ENCODE measurements at regions not wholly inside any gene's neighbourhood (a gene's known extent, or its start where the extent isn't known, plus 50 kb on each side); places are given as distances from the start of the nearest gene placed in this dataset.

GRCh38 chr4:31156221-31156620 lies 436.1 kb downstream of the PCDH7 start:
- intact Hi-C loops (cut with DNase I), result no loop called here
- FAIRE-seq, result no peak
- Histone ChIP-seq H3K27me3 (ENCODE audit: control insufficient read depth, insufficient read depth, low read length) (no peaks in the 10 kb centered on the region), H3K4me3 (ENCODE audit: low read length in 3 of 3) (no peak overlapping the region), H3K36me3 (ENCODE audit: control insufficient read depth in 2 of 3, insufficient read depth in 3 of 3, low read length in 3 of 3) (no peaks in the 10 kb centered on the region), H3K4me1 (ENCODE audit: control insufficient read depth in 2 of 3, insufficient read depth in 2 of 3, low read depth in 1 of 3, low read length in 3 of 3) (no peaks in the 10 kb centered on the region), H3K9ac (ENCODE audit: low read length in 3 of 3) (no peak overlapping the region), H3K27ac (ENCODE audit: low read depth in 2 of 2, low read length in 2 of 2) (no peak overlapping the region), H3K9me3 (ENCODE audit: control insufficient read depth in 2 of 3, insufficient read depth in 1 of 3, low read length in 3 of 3) (no peaks in the 10 kb centered on the region)
- no peak for DNase-seq
- TF ChIP-seq, protein P1, sequence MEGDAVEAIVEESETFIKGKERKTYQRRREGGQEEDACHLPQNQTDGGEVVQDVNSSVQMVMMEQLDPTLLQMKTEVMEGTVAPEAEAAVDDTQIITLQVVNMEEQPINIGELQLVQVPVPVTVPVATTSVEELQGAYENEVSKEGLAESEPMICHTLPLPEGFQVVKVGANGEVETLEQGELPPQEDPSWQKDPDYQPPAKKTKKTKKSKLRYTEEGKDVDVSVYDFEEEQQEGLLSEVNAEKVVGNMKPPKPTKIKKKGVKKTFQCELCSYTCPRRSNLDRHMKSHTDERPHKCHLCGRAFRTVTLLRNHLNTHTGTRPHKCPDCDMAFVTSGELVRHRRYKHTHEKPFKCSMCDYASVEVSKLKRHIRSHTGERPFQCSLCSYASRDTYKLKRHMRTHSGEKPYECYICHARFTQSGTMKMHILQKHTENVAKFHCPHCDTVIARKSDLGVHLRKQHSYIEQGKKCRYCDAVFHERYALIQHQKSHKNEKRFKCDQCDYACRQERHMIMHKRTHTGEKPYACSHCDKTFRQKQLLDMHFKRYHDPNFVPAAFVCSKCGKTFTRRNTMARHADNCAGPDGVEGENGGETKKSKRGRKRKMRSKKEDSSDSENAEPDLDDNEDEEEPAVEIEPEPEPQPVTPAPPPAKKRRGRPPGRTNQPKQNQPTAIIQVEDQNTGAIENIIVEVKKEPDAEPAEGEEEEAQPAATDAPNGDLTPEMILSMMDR (IDR thresholded peaks at IDR 0.05; ENCODE audit: borderline replicate concordance, extremely low read depth, insufficient read depth), result no peak

DNA sequence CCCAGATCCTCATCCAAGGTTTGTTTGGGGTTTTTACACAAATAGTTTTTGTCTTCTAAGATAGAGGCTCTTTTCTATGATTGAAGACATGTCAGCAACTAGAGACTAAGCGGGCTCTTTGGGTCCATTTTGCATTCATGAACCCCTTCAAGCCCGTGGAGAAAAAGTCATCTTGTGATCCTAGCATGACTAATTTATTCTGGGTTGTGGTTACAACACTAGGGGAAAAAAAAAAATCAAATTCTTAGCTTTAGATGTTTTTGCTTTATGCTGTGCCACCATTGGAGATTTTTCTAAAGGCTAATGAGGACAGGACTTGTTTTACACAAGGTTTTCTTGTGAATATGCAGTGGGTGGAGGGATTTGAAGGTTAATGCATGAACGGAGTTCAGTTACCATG lies 440.0 kb downstream of the PCDH7 start:
- intact Hi-C loops (cut with DNase I), result no loop called here
- no peak overlapping the region for H3K9ac ChIP-seq (ENCODE audit: low read length in 3 of 3)
- TF ChIP-seq, protein P1 (IDR thresholded peaks at IDR 0.05; ENCODE audit: borderline replicate concordance, extremely low read depth, insufficient read depth), result no peak
- FAIRE-seq, result no peak
- H3K36me3 ChIP-seq (ENCODE audit: control insufficient read depth in 2 of 3, insufficient read depth in 3 of 3, low read length in 3 of 3), result no peaks in the 10 kb centered on the region
- no peaks in the 10 kb centered on the region for H3K27me3 ChIP-seq (ENCODE audit: control insufficient read depth, insufficient read depth, low read length)
- no peak overlapping the region for H3K4me3 ChIP-seq (ENCODE audit: low read length in 3 of 3)
- H3K27ac ChIP-seq (ENCODE audit: low read depth in 2 of 2, low read length in 2 of 2), result no peak overlapping the region
- H3K4me1 ChIP-seq (ENCODE audit: control insufficient read depth in 2 of 3, insufficient read depth in 2 of 3, low read depth in 1 of 3, low read length in 3 of 3), result no peaks in the 10 kb centered on the region
- DNase-seq, result no peak
- no peaks in the 10 kb centered on the region for H3K9me3 ChIP-seq (ENCODE audit: control insufficient read depth in 2 of 3, insufficient read depth in 1 of 3, low read length in 3 of 3)

DNA sequence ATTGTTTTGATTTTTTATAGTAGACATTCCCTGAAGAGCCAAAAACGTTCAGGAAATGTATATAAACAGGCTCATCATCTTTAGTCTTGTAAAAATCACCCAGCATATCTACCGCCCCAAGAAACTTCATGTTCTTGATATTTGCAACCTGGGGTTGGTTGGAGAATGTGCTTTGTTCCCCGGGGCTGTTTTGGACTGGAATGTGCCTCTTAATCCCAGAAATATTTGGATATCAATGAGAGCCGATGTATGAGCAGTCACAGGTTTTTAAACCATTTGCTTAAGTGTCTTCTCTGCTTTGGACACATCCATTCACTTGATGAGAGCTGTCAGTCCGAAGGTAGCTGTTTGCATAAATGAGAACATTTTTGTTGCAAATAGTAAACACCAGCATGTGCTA lies 449.7 kb downstream of the PCDH7 start:
- Histone ChIP-seq H3K36me3 (ENCODE audit: control insufficient read depth in 2 of 3, insufficient read depth in 3 of 3, low read length in 3 of 3) (no peaks in the 10 kb centered on the region), H3K27me3 (ENCODE audit: control insufficient read depth, insufficient read depth, low read length) (no peaks in the 10 kb centered on the region), H3K9me3 (ENCODE audit: control insufficient read depth in 2 of 3, insufficient read depth in 1 of 3, low read length in 3 of 3) (no peaks in the 10 kb centered on the region), H3K4me1 (ENCODE audit: control insufficient read depth in 2 of 3, insufficient read depth in 2 of 3, low read depth in 1 of 3, low read length in 3 of 3) (no peaks in the 10 kb centered on the region), H3K27ac (ENCODE audit: low read depth in 2 of 2, low read length in 2 of 2) (no peak overlapping the region), H3K9ac (ENCODE audit: low read length in 3 of 3) (no peak overlapping the region), H3K4me3 (ENCODE audit: low read length in 3 of 3) (no peak overlapping the region)
- no peak for FAIRE-seq
- TF ChIP-seq, protein P1 (IDR thresholded peaks at IDR 0.05; ENCODE audit: borderline replicate concordance, extremely low read depth, insufficient read depth), result no peak
- no peak for DNase-seq
- intact Hi-C loops (cut with DNase I), result no loop called here

DNA sequence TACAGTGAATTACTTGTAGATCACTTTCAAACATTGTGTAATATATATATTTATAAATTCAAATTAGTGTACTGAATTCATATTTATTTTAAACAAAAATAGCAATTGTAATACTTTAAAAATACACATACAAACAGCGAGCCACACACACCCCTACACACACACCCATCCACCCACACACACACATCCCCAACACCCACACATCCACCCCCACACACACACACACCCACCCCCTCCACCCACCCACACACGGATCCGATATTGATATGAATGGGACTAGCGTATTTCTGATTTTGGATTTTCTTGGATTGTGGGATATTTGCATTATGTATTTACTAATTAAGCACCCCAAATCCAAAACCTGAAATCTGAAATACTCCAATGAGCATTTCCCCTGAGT lies 451.2 kb downstream of the PCDH7 start:
- Histone ChIP-seq H3K4me1 (ENCODE audit: control insufficient read depth in 2 of 3, insufficient read depth in 2 of 3, low read depth in 1 of 3, low read length in 3 of 3) (no peaks in the 10 kb centered on the region), H3K27ac (ENCODE audit: low read depth in 2 of 2, low read length in 2 of 2) (no peak overlapping the region), H3K4me3 (ENCODE audit: low read length in 3 of 3) (no peak overlapping the region), H3K27me3 (ENCODE audit: control insufficient read depth, insufficient read depth, low read length) (no peaks in the 10 kb centered on the region), H3K9me3 (ENCODE audit: control insufficient read depth in 2 of 3, insufficient read depth in 1 of 3, low read length in 3 of 3) (no peaks in the 10 kb centered on the region), H3K9ac (ENCODE audit: low read length in 3 of 3) (no peak overlapping the region), H3K36me3 (ENCODE audit: control insufficient read depth in 2 of 3, insufficient read depth in 3 of 3, low read length in 3 of 3) (no peaks in the 10 kb centered on the region)
- no peak for DNase-seq
- TF ChIP-seq, protein P1 (IDR thresholded peaks at IDR 0.05; ENCODE audit: borderline replicate concordance, extremely low read depth, insufficient read depth), result no peak
- no peak for FAIRE-seq
- intact Hi-C loops (cut with DNase I), result no loop called here

Measured in kidney (tissue), 13 donors.